ENCODE measurements at regions not wholly inside any gene's neighbourhood (a gene's known extent, or its start where the extent isn't known, plus 50 kb on each side); places are given as distances from the start of the nearest gene placed in this dataset.

DNA sequence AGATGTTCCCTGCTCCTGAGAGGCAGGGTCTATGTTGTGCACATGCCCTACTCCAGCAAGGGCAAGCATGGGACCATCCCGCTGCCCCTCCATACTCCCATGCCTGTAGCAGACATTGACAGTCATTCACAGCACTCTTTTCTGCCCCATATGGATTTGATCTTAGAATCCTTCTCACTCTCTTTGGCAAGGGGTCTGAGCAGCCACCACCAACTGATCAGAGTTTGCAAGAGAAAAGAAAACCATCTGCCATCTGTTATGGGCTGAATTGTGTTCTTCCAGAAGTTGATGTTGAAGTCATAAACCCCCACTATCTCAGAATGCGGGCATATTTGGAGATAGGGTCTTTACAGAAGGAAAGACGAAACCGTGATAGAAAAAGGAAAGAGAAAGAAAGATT, 315.1 kb upstream of the CLINT1 start:
- no peaks in the 10 kb centered on the region for H3K36me3 ChIP-seq (ENCODE audit: low read depth, missing control alignments)
- H3K27me3 ChIP-seq = no peaks in the 10 kb centered on the region
- TF ChIP-seq, protein P1, sequence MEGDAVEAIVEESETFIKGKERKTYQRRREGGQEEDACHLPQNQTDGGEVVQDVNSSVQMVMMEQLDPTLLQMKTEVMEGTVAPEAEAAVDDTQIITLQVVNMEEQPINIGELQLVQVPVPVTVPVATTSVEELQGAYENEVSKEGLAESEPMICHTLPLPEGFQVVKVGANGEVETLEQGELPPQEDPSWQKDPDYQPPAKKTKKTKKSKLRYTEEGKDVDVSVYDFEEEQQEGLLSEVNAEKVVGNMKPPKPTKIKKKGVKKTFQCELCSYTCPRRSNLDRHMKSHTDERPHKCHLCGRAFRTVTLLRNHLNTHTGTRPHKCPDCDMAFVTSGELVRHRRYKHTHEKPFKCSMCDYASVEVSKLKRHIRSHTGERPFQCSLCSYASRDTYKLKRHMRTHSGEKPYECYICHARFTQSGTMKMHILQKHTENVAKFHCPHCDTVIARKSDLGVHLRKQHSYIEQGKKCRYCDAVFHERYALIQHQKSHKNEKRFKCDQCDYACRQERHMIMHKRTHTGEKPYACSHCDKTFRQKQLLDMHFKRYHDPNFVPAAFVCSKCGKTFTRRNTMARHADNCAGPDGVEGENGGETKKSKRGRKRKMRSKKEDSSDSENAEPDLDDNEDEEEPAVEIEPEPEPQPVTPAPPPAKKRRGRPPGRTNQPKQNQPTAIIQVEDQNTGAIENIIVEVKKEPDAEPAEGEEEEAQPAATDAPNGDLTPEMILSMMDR (IDR thresholded peaks at IDR 0.05) = no peak
- TF ChIP-seq POLR2A (IDR thresholded peaks at IDR 0.05) = no peak
- peaks cover 18% of the 10 kb centered on the region for H3K4me1 ChIP-seq
- no peak overlapping the region for H3K4me3 ChIP-seq
- H3K9me3 ChIP-seq = no peaks in the 10 kb centered on the region
- no peak for DNase-seq
- no peak overlapping the region for H3K27ac ChIP-seq
- WGBS, 2 donors = 93 to 96% methylated on average over 4 of the region's 4 CpGs
- intact Hi-C loops (cut with DNase I; ENCODE audit: low total_unique reads) = no loop called here

DNA sequence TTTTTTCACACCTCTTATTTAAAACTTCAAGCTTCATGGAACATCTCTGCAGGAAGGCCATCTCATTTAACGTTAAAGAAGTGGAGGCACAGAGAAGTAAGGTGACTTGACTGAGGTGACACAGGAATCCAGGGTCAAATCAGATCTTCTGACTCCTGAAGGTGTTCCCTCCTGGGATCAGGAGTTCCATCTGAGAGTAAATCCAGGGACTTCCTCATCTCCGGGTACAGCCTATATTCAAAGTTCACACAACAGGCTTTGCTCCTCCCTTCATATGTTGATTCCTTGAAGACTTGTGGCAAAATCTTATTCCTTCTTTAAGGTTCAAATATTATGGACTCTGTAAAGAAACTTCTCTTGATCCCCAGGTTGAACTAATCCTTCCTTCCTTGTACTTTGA, 313.1 kb upstream of the CLINT1 start:
- no peak for TF ChIP-seq POLR2A (IDR thresholded peaks at IDR 0.05)
- TF ChIP-seq, protein P1 (IDR thresholded peaks at IDR 0.05) = no peak
- Histone ChIP-seq H3K36me3 (ENCODE audit: low read depth, missing control alignments) (no peaks in the 10 kb centered on the region), H3K27ac (no peak overlapping the region), H3K4me1 (peaks cover 18% of the 10 kb centered on the region), H3K27me3 (no peaks in the 10 kb centered on the region), H3K9me3 (no peaks in the 10 kb centered on the region), H3K4me3 (no peak overlapping the region)
- intact Hi-C loops (cut with DNase I; ENCODE audit: low total_unique reads) = no loop called here
- WGBS, 2 donors = 85 to 88% methylated on average over 2 of the region's 2 CpGs
- no peak for DNase-seq

DNA sequence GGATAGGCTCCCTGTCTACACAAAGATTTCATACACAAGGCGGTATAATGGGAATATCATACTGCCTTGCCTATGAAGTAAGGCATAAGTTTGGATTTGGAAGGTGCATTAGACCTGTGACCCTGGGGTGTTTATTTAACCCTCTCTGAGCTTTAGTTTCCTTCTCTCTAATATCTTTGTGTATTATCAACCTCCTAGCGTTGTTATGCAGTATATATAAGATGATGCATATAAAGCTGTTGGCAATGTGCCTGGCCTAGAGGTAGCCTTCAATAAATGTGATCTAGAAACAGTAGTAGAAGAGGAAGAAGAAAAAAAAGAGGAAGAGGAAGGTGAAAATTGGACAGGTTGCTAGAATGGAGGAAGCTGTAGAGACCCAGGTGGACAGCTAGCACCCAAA, 311.6 kb upstream of the CLINT1 start:
- Histone ChIP-seq H3K4me3 (no peak overlapping the region), H3K27ac (no peak overlapping the region), H3K36me3 (ENCODE audit: low read depth, missing control alignments) (no peaks in the 10 kb centered on the region), H3K27me3 (no peaks in the 10 kb centered on the region), H3K9me3 (no peaks in the 10 kb centered on the region), H3K4me1 (peaks cover 9% of the 10 kb centered on the region)
- intact Hi-C loops (cut with DNase I; ENCODE audit: low total_unique reads) = no loop called here
- no peak for DNase-seq
- WGBS, 2 donors = 92 to 100% methylated on average over 2 of the region's 2 CpGs
- TF ChIP-seq POLR2A (IDR thresholded peaks at IDR 0.05) = no peak
- TF ChIP-seq, protein P1 (IDR thresholded peaks at IDR 0.05) = no peak

DNA sequence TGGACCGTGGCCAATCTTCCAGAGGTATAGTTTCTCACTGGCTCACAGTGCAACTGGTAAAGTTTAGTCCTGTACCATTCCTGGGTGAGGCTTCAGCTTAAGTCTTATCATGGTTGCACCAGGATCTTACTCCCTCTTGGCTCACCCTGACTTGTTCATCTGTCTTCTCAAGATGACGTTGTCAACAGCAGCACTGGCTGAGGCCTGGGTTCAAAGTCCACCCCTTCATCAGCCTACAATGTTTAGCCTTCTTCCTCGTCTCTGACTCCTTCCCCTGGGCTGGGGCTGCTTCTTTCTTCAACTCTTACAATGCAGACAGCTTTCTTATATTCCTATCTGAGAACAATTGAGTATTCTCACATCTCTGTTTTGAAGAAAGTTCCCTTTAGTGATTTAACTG, 311.1 kb upstream of the CLINT1 start:
- peaks cover 4% of the 10 kb centered on the region for H3K4me1 ChIP-seq
- TF ChIP-seq POLR2A (IDR thresholded peaks at IDR 0.05) = no peak
- TF ChIP-seq, protein P1 (IDR thresholded peaks at IDR 0.05) = no peak
- no peak overlapping the region for H3K27ac ChIP-seq
- H3K36me3 ChIP-seq (ENCODE audit: low read depth, missing control alignments) = no peaks in the 10 kb centered on the region
- no peak for DNase-seq
- no peaks in the 10 kb centered on the region for H3K27me3 ChIP-seq
- intact Hi-C loops (cut with DNase I; ENCODE audit: low total_unique reads) = no loop called here
- 86 to 88% methylated on average over 3 of the region's 3 CpGs for whole genome bisulfite sequencing, 2 donors
- no peaks in the 10 kb centered on the region for H3K9me3 ChIP-seq
- no peak overlapping the region for H3K4me3 ChIP-seq

DNA sequence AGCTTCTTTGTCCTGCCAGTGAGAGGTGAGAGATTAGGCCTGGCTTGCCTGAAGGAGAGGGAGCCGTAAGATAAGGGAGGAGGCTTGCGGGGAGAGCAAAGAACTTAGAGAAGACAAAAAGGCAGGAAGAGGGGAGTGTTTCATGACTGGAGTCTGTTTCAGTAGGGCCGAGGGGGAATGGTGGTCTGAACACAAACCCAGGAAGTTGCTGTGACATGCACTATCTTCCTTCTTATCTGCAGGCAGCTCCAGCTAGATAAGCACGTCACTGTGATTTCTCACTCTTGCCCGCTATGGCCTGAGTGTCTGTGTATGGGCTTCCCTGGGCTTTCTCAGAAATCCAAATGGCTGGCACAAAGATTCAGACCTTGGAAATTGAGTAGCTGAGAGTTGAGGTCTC, 307.5 kb upstream of the CLINT1 start:
- WGBS, 2 donors = 56 to 74% methylated on average over 5 of the region's 5 CpGs
- no peaks in the 10 kb centered on the region for H3K27me3 ChIP-seq
- H3K4me3 ChIP-seq = no peak overlapping the region
- intact Hi-C loops (cut with DNase I; ENCODE audit: low total_unique reads) = no loop called here
- H3K9me3 ChIP-seq = no peaks in the 10 kb centered on the region
- H3K4me1 ChIP-seq = no peaks in the 10 kb centered on the region
- H3K36me3 ChIP-seq (ENCODE audit: low read depth, missing control alignments) = no peaks in the 10 kb centered on the region
- no peak for DNase-seq
- TF ChIP-seq POLR2A (IDR thresholded peaks at IDR 0.05) = no peak
- TF ChIP-seq, protein P1 (IDR thresholded peaks at IDR 0.05) = no peak
- no peak overlapping the region for H3K27ac ChIP-seq
